Uterus (tissue), 3 donors: ENCODE measurements at regions not wholly inside any gene's neighbourhood (a gene's known extent, or its start where the extent isn't known, plus 50 kb on each side); places are given as distances from the start of the nearest gene placed in this dataset.

Experiments used
- DNase-seq, 2 donors: peaks; one replicate each; pipeline ENCODE4 v3.0.0-alpha.2; 2019 to 2020
- H3K27ac ChIP-seq, 2 donors: fragments of 200-600 bp; sonication (generic); 1 replicate in 1 of 2; 2 replicates in 1 of 2; pipeline ENCODE4 v1.5.1; 2016 to 2018
- H3K27me3 ChIP-seq, 2 donors: fragments of 200-600 bp; sonication (generic); one replicate each; pipeline ENCODE4 v1.5.1; 2018 to 2019; ENCODE audit warnings: control low read depth in 1 of 2
- H3K36me3 ChIP-seq, 2 donors: fragments of 200-600 bp; sonication (generic); one replicate each; pipeline ENCODE4 v1.5.1; 2019; ENCODE audit warnings: control low read depth in 1 of 2
- H3K4me1 ChIP-seq, 2 donors: fragments of 200-600 bp; sonication (generic); one replicate each; pipeline ENCODE4 v1.5.1; 2018 to 2019; ENCODE audit warnings: control low read depth in 1 of 2
- H3K4me3 ChIP-seq, 2 donors: fragments of 200-600 bp; sonication (generic); 1 replicate in 1 of 2; 2 replicates in 1 of 2; pipeline ENCODE4 v1.5.1; 2018 to 2019; ENCODE audit warnings: mild to moderate bottlenecking in 1 of 2
- H3K9me3 ChIP-seq, 2 donors: fragments of 200-600 bp; sonication (generic); one replicate each; pipeline ENCODE4 v1.5.1; 2019; ENCODE audit warnings: control low read depth in 1 of 2
- POLR2A ChIP-seq, 2 donors: fragments of 450-650 bp; IDR thresholded peaks; one replicate each; pipeline ENCODE4 v1.6.1; 2016; ENCODE audit warnings: antibody characterized with exemption in 2 of 2, mild to moderate bottlenecking in 1 of 2, moderate library complexity in 1 of 2
- intact Hi-C: fragments of 100-400 bp; cut with DNase I; formaldehyde crosslinking; loops from one replicate; pipeline ENCODE4 v1.15.1; 2023; ENCODE audit warnings: low total_unique reads
- TF ChIP-seq, protein P1 (sequence below), 4 experiments: fragments of 200-600 bp in 2 of 4; fragments of 450-650 bp in 2 of 4; sonication (generic) in 2 of 4; IDR thresholded peaks; one replicate each; pipeline ENCODE4 v1.5.1; 2016 to 2019; ENCODE audit warnings: antibody characterized with exemption in 4 of 4, mild to moderate bottlenecking in 2 of 4, moderate library complexity in 1 of 4
- donor health status: DM: yes; HTN: yes; CAD: no.

DNA sequence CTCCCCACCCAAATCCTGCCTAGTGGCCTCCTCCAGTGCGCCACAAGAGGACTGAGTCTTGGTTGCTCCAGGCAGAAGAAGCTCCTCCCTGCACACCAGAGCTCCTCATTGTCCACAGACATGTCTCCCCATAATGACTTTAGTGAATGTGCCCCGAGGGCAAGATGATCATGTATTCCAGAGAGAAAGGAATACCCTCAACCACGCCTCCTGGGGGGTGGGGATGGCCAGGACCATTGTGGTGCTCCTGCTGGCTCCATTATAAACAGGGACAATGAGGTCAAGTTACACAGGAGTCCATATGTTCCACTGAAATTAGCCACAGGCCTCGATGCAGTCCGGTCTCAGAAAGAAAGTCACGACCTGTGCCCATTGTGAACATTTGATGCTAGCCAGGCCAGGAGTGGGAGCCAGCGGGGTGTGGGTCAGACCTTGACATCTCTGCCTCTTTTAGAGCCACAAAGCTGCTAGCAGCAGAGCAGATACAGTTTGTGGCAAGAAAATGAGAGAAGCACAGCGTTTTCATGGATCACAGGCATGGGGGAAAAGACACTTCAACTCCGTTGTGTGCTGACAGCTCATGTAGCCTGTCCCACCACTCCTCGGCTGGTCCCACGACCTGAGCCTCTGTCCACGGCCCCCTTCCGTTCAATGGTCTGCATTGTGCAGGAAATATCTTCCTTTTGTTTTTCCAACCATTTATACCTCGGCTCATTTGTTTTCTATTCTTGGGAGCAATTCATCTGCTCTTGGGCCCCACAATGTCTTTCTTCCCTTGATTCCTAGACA, 70.7 kb upstream of the FZD7 start:
- intact Hi-C loops: no loop called here

DNA sequence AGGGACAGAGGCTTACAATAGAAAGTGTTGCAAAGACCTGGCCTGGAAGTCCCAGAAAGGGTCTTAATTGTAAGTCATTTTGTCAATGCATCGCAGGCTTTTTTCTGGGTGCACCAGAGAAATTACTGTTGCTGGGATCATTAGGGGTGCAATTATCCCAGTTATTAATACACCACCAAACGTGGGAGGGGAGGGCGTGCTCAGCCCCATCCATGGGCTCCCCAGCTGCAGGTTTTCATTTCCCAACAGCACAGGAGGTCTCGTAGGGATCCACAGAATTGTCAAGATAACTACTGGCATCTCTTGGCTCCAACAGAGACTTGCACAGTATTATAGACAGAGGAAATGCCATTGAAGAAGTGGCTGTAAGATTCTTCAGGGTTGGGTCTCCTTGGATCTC, 69.6 kb upstream of the FZD7 start:
- DNase-seq: no peak
- intact Hi-C loops: no loop called here
- no peaks in the 10 kb centered on the region for H3K27me3 ChIP-seq
- H3K4me3 ChIP-seq: no peak overlapping the region
- no peaks in the 10 kb centered on the region for H3K9me3 ChIP-seq
- no peak overlapping the region for H3K27ac ChIP-seq
- TF ChIP-seq, protein P1, sequence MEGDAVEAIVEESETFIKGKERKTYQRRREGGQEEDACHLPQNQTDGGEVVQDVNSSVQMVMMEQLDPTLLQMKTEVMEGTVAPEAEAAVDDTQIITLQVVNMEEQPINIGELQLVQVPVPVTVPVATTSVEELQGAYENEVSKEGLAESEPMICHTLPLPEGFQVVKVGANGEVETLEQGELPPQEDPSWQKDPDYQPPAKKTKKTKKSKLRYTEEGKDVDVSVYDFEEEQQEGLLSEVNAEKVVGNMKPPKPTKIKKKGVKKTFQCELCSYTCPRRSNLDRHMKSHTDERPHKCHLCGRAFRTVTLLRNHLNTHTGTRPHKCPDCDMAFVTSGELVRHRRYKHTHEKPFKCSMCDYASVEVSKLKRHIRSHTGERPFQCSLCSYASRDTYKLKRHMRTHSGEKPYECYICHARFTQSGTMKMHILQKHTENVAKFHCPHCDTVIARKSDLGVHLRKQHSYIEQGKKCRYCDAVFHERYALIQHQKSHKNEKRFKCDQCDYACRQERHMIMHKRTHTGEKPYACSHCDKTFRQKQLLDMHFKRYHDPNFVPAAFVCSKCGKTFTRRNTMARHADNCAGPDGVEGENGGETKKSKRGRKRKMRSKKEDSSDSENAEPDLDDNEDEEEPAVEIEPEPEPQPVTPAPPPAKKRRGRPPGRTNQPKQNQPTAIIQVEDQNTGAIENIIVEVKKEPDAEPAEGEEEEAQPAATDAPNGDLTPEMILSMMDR (IDR thresholded peaks at IDR 0.05): no peak
- no peak for TF ChIP-seq POLR2A (IDR thresholded peaks at IDR 0.05)
- H3K36me3 ChIP-seq: no peaks in the 10 kb centered on the region
- H3K4me1 ChIP-seq: no peaks in the 10 kb centered on the region

More for the DNA sequence above, 70.7 kb upstream of the FZD7 start:
- Histone ChIP-seq H3K9me3 (no peaks in the 10 kb centered on the region), H3K36me3 (no peaks in the 10 kb centered on the region), H3K27ac (no peak overlapping the region), H3K4me3 (no peak overlapping the region), H3K4me1 (no peaks in the 10 kb centered on the region), H3K27me3 (no peaks in the 10 kb centered on the region)
- DNase-seq: no peak
- TF ChIP-seq, protein P1 (IDR thresholded peaks at IDR 0.05): no peak
- TF ChIP-seq POLR2A (IDR thresholded peaks at IDR 0.05): no peak

DNA sequence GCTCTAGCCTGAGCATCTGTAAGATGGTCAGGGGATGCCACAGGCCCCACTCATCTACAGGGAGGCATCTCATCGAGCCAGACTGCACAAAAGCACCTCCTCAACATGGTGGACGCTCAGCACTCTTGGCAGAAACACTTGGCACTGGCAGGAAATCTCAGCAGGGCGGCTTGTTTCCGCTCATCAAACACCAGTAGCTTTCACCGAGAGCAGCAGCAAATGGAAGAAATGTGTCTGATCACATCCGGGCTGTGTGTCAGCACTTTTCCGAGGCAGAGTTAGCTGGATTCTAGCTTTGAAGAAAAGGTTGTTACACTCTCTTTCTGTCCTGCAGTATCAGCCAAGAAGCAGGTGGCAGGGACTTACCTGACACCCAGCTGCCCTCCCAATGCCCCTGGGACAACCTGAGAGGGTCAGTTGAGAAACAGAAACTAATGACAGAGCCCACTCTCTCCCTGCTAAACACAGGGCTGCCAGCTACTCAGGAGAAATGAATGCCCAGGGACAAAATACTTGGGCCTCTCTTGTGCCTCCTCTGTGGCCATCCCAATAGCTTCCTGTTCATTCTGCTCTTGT, 68.9 kb upstream of the FZD7 start:
- H3K27ac ChIP-seq: no peak overlapping the region
- no peak for TF ChIP-seq POLR2A (IDR thresholded peaks at IDR 0.05)
- TF ChIP-seq, protein P1 (IDR thresholded peaks at IDR 0.05): no peak
- no peaks in the 10 kb centered on the region for H3K9me3 ChIP-seq
- intact Hi-C loops: no loop called here
- H3K4me3 ChIP-seq: no peak overlapping the region
- no peak for DNase-seq
- H3K36me3 ChIP-seq: no peaks in the 10 kb centered on the region
- H3K4me1 ChIP-seq: no peaks in the 10 kb centered on the region
- no peaks in the 10 kb centered on the region for H3K27me3 ChIP-seq

DNA sequence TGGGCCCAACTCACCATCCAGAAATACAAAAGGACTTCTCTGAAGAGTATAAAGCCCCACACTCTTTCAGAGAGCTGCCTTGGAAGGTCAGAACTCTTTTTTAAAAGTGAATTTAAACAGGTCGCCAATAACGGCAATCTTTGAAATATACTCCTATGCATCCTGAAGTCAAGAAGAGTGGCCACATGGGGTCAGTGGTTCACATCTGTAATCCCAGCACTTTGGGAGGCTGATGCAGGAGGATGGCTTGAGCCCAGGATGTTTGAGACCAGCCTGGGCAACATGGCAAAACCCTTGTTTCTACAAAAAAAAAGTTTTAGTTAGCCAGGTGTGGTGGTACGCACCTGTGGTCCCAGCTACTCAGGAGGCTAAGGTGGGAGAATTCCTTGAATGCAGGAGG, 68.1 kb upstream of the FZD7 start:
- H3K4me1 ChIP-seq: no peaks in the 10 kb centered on the region
- intact Hi-C loops: no loop called here
- no peak for DNase-seq
- no peaks in the 10 kb centered on the region for H3K36me3 ChIP-seq
- no peak overlapping the region for H3K27ac ChIP-seq
- TF ChIP-seq, protein P1 (IDR thresholded peaks at IDR 0.05): no peak
- TF ChIP-seq POLR2A (IDR thresholded peaks at IDR 0.05): no peak
- H3K4me3 ChIP-seq: no peak overlapping the region
- no peaks in the 10 kb centered on the region for H3K27me3 ChIP-seq
- no peaks in the 10 kb centered on the region for H3K9me3 ChIP-seq

DNA sequence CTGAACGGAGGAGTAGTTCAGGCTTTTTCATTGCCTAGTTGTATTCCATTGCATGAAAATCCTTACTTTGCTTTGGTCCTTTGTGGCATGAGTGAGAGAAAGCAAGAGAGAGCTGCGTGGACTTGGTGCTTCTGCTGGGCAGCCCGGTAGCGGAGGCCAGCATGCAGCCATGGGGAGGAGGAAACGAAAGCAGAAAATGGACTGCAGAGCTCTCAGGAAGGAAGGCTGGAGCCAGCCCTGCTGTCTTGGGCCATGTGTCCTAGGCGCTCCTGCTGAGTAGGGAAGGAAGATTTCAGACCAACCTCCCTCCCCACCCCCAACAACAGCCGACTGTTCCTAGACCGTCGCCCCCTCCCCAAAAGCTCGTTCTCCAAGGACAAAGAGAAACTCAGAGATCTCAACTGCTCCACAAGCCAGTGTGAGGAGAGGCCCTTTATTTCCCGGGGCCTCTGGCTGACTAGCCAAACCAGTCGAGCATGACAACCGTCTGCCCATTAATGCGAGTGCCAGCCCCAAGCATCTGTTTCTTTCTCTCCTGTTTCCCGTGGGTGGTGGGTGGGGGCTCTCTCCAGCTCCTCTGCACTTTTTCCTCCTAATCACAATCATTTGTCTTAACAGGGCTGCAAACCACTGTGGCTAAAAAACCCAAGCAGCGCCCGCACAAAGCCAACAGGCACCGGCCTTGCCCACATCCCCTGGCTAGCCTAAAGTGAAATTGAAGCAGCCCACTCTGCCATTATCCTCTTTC, 66.8 kb upstream of the FZD7 start:
- intact Hi-C loops: no loop called here
- Histone ChIP-seq H3K9me3 (no peaks in the 10 kb centered on the region), H3K4me3 (no peak overlapping the region), H3K27me3 (no peaks in the 10 kb centered on the region), H3K27ac (no peak overlapping the region), H3K36me3 (no peaks in the 10 kb centered on the region), H3K4me1 (peaks cover 0 to under 1% of the 10 kb centered on the region in 2 donors)
- TF ChIP-seq POLR2A (IDR thresholded peaks at IDR 0.05): no peak
- TF ChIP-seq, protein P1 (IDR thresholded peaks at IDR 0.05): no peak
- no peak for DNase-seq
